B cell (primary cell): ENCODE measurements at regions not wholly inside any gene's neighbourhood (a gene's known extent, or its start where the extent isn't known, plus 50 kb on each side); places are given as distances from the start of the nearest gene placed in this dataset.

ENCODE experiments used
- CTCF ChIP-seq: fragments of 200-600 bp; IDR thresholded peaks from one replicate; pipeline ENCODE4 v1.8.0; 2022; ENCODE audit warnings: antibody characterized with exemption, mild to moderate bottlenecking
- EZH2 ChIP-seq: IDR thresholded peaks from 2 replicates; pipeline ENCODE4 v1.6.1; 2012; ENCODE audit warnings: borderline replicate concordance, low read depth, mild to moderate bottlenecking, moderate library complexity, low read length; ENCODE audit not compliant: insufficient read depth, poor library complexity, severe bottlenecking

DNA sequence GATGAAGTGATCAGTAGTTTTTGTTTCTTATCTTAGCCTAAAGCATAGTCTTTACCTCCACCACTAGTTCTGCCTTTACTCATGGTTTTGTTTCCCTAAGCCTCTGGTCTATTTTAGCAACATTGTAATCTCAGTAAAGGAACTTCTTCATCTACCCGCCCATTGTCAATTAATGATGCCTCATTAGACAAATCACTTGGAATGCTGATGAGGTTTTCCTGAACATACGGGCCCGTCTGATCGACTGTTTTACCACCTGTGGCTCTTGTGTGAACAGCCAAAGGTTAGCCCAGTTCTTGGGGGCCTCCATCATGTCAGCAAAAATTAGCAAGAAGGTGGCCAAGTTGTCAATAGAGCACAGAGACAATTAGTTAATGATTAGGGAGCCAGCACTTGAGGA lies 470.1 kb upstream of the ARRDC4 start:
- TF ChIP-seq CTCF = no peak
- no peak for TF ChIP-seq EZH2
